ENCODE measurements at regions not wholly inside any gene's neighbourhood (a gene's known extent, or its start where the extent isn't known, plus 50 kb on each side); places are given as distances from the start of the nearest gene placed in this dataset.

GRCh38 chr7:125046767-125047166, 117.1 kb upstream of the POT1 start:
- Mint-ChIP-seq H3K4me1 (ENCODE audit: low read depth) (no peaks in the 10 kb centered on the region), H3K27me3 (ENCODE audit: low read depth) (no peaks in the 10 kb centered on the region), H3K4me3 (no peak overlapping the region), H3K9me3 (ENCODE audit: insufficient read depth) (no peaks in the 10 kb centered on the region), H3K36me3 (ENCODE audit: low read depth) (no peaks in the 10 kb centered on the region), H3K27ac (no peak overlapping the region)
- POLR2A ChIA-PET, result no interaction called here
- DNase-seq (no peak), ATAC-seq (no peak)
- CTCF ChIA-PET, result no interaction called here

GRCh38 chr7:125033506-125033905, 103.9 kb upstream of the POT1 start:
- no peak overlapping the region for H3K27ac Mint-ChIP-seq
- no peak overlapping the region for H3K4me3 Mint-ChIP-seq
- ChIA-PET POLR2A (no interaction called here), CTCF (no interaction called here)
- H3K36me3 Mint-ChIP-seq (ENCODE audit: low read depth), result no peaks in the 10 kb centered on the region
- H3K4me1 Mint-ChIP-seq (ENCODE audit: low read depth), result no peaks in the 10 kb centered on the region
- DNase-seq (no peak), ATAC-seq (no peak)
- no peaks in the 10 kb centered on the region for H3K27me3 Mint-ChIP-seq (ENCODE audit: low read depth)
- H3K9me3 Mint-ChIP-seq (ENCODE audit: insufficient read depth), result no peaks in the 10 kb centered on the region

- no peaks in the 10 kb centered on the region for H3K36me3 Mint-ChIP-seq (ENCODE audit: low read depth)
- ATAC-seq (no peak), DNase-seq (no peak)
- no peaks in the 10 kb centered on the region for H3K27me3 Mint-ChIP-seq (ENCODE audit: low read depth)
- H3K4me1 Mint-ChIP-seq (ENCODE audit: low read depth), result no peaks in the 10 kb centered on the region
- H3K4me3 Mint-ChIP-seq, result no peak overlapping the region
- ChIA-PET CTCF (no interaction called here), POLR2A (no interaction called here)
- H3K9me3 Mint-ChIP-seq (ENCODE audit: insufficient read depth), result no peaks in the 10 kb centered on the region
- H3K27ac Mint-ChIP-seq, result no peak overlapping the region
Measured at GRCh38 chr7:125032943-125033342, 103.3 kb upstream of the POT1 start.

GRCh38 chr7:125030756-125031387, 101.2 kb upstream of the POT1 start:
- Mint-ChIP-seq H3K4me3 (no peak overlapping the region), H3K27ac (no peak overlapping the region), H3K4me1 (ENCODE audit: low read depth) (no peaks in the 10 kb centered on the region), H3K36me3 (ENCODE audit: low read depth) (no peaks in the 10 kb centered on the region), H3K27me3 (ENCODE audit: low read depth) (no peaks in the 10 kb centered on the region), H3K9me3 (ENCODE audit: insufficient read depth) (no peaks in the 10 kb centered on the region)
- DNase-seq (no peak), ATAC-seq (no peak)
- POLR2A ChIA-PET, result no interaction called here
- CTCF ChIA-PET, result no interaction called here

GRCh38 chr7:125025620-125026019, 96.0 kb upstream of the POT1 start:
- CTCF ChIA-PET, result no interaction called here
- Mint-ChIP-seq H3K27me3 (ENCODE audit: low read depth) (no peaks in the 10 kb centered on the region), H3K27ac (no peak overlapping the region), H3K4me1 (ENCODE audit: low read depth) (no peaks in the 10 kb centered on the region), H3K9me3 (ENCODE audit: insufficient read depth) (no peaks in the 10 kb centered on the region), H3K4me3 (no peak overlapping the region), H3K36me3 (ENCODE audit: low read depth) (no peaks in the 10 kb centered on the region)
- POLR2A ChIA-PET, result no interaction called here
- ATAC-seq, result no peak
- no peak for DNase-seq

- no peaks in the 10 kb centered on the region for H3K9me3 Mint-ChIP-seq (ENCODE audit: insufficient read depth)
- H3K27me3 Mint-ChIP-seq (ENCODE audit: low read depth), result no peaks in the 10 kb centered on the region
- CTCF ChIA-PET, result no interaction called here
- POLR2A ChIA-PET, result no interaction called here
- no peaks in the 10 kb centered on the region for H3K4me1 Mint-ChIP-seq (ENCODE audit: low read depth)
- no peak for DNase-seq
- no peak overlapping the region for H3K27ac Mint-ChIP-seq
- H3K36me3 Mint-ChIP-seq (ENCODE audit: low read depth), result no peaks in the 10 kb centered on the region
- no peak for ATAC-seq
- no peak overlapping the region for H3K4me3 Mint-ChIP-seq
Measured at GRCh38 chr7:125020801-125021200, 91.2 kb upstream of the POT1 start.

GRCh38 chr7:125010540-125010939, 80.9 kb upstream of the POT1 start:
- ChIA-PET CTCF (no interaction called here), POLR2A (no interaction called here)
- ATAC-seq (no peak), DNase-seq (no peak)
- Mint-ChIP-seq H3K9me3 (ENCODE audit: insufficient read depth) (no peaks in the 10 kb centered on the region), H3K27ac (no peak overlapping the region), H3K27me3 (ENCODE audit: low read depth) (no peaks in the 10 kb centered on the region), H3K4me1 (ENCODE audit: low read depth) (no peaks in the 10 kb centered on the region), H3K36me3 (ENCODE audit: low read depth) (no peaks in the 10 kb centered on the region), H3K4me3 (no peak overlapping the region)

- ChIA-PET POLR2A (no interaction called here), CTCF (no interaction called here)
- Mint-ChIP-seq H3K4me1 (ENCODE audit: low read depth) (no peaks in the 10 kb centered on the region), H3K27me3 (ENCODE audit: low read depth) (no peaks in the 10 kb centered on the region), H3K27ac (no peak overlapping the region), H3K36me3 (ENCODE audit: low read depth) (no peaks in the 10 kb centered on the region), H3K4me3 (no peak overlapping the region), H3K9me3 (ENCODE audit: insufficient read depth) (no peaks in the 10 kb centered on the region)
- no peak for ATAC-seq
- DNase-seq, result no peak
Measured at GRCh38 chr7:124996778-124997177, 67.2 kb upstream of the POT1 start.

- Mint-ChIP-seq H3K9me3 (ENCODE audit: insufficient read depth) (no peaks in the 10 kb centered on the region), H3K36me3 (ENCODE audit: low read depth) (no peaks in the 10 kb centered on the region), H3K4me1 (ENCODE audit: low read depth) (no peaks in the 10 kb centered on the region), H3K27me3 (ENCODE audit: low read depth) (no peaks in the 10 kb centered on the region), H3K4me3 (no peak overlapping the region), H3K27ac (no peak overlapping the region)
- ATAC-seq (no peak), DNase-seq (no peak)
- POLR2A ChIA-PET, result no interaction called here
- CTCF ChIA-PET, result no interaction called here
Measured at GRCh38 chr7:124992851-124993562, 63.4 kb upstream of the POT1 start.

GRCh38 chr7:124989911-124990310, 60.3 kb upstream of the POT1 start:
- ChIA-PET CTCF (no interaction called here), POLR2A (no interaction called here)
- H3K9me3 Mint-ChIP-seq (ENCODE audit: insufficient read depth), result no peaks in the 10 kb centered on the region
- DNase-seq (no peak), ATAC-seq (no peak)
- no peaks in the 10 kb centered on the region for H3K27me3 Mint-ChIP-seq (ENCODE audit: low read depth)
- H3K4me3 Mint-ChIP-seq, result no peak overlapping the region
- no peaks in the 10 kb centered on the region for H3K36me3 Mint-ChIP-seq (ENCODE audit: low read depth)
- no peak overlapping the region for H3K27ac Mint-ChIP-seq
- H3K4me1 Mint-ChIP-seq (ENCODE audit: low read depth), result no peaks in the 10 kb centered on the region

All from activated CD8-positive, alpha-beta T cell treated with anti-CD3 and anti-CD28 coated beads, Interleukin-2, amount 10 ng/mL, durations not matched to agents 7 days and 5 days (primary cell).